ENCODE measurements at regions not wholly inside any gene's neighbourhood (a gene's known extent, or its start where the extent isn't known, plus 50 kb on each side); places are given as distances from the start of the nearest gene placed in this dataset.

- TF ChIP-seq EZH2 (IDR thresholded peaks at IDR 0.05; ENCODE audit: insufficient read depth, poor library complexity, severe bottlenecking) (no peak), EZH2phosphoT487 (IDR thresholded peaks at IDR 0.05; ENCODE audit: insufficient read depth, low read depth) (no peak)
Measured at GRCh38 chr4:85106805-85107336, 140.4 kb upstream of the WDFY3 start.
